ENCODE measurements at regions not wholly inside any gene's neighbourhood (a gene's known extent, or its start where the extent isn't known, plus 50 kb on each side); places are given as distances from the start of the nearest gene placed in this dataset.

DNA sequence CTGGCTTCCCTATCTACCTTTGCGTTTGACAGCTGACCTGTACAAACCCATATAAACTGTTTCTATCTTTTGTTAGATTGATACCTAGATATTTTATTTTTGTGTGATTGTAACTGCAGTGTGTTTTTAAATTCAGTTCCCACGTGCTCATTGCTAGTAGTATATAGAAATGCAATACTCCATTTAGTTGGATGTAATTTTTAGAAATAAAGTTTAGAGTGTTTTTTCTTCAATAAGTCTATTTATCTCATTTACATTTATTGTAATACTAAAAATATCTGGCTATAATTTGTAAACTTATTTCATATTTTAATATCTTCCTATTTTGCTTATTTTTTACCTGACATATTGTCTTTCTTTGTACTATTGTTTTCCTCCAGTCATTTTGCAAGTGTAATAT, 329.7 kb upstream of the ADARB2 start:
- Histone ChIP-seq H3K27me3 (ENCODE audit: control insufficient read depth in 5 of 5, insufficient read depth in 4 of 5, low read length in 5 of 5) (no peaks in the 10 kb centered on the region), H3K4me3 (ENCODE audit: low read depth in 1 of 5, low read length in 5 of 5) (no peak overlapping the region), H3K27ac (ENCODE audit: low read depth, low read length) (no peak overlapping the region), H3K4me1 (ENCODE audit: control insufficient read depth in 5 of 5, insufficient read depth in 5 of 5, low read length in 5 of 5) (no peaks in the 10 kb centered on the region), H3K36me3 (ENCODE audit: control insufficient read depth in 5 of 5, insufficient read depth in 5 of 5, low read length in 5 of 5) (no peaks in the 10 kb centered on the region), H3K9ac (ENCODE audit: low read length in 5 of 5) (no peak overlapping the region), H3K9me3 (ENCODE audit: control insufficient read depth in 5 of 5, low read length in 5 of 5) (peaks cover 0 to 14% (median 7%) of the 10 kb centered on the region in 5 donors)

- no peak overlapping the region for H3K9ac ChIP-seq (ENCODE audit: low read length in 5 of 5)
- no peaks in the 10 kb centered on the region for H3K27me3 ChIP-seq (ENCODE audit: control insufficient read depth in 5 of 5, insufficient read depth in 4 of 5, low read length in 5 of 5)
- no peak overlapping the region for H3K4me3 ChIP-seq (ENCODE audit: low read depth in 1 of 5, low read length in 5 of 5)
- peaks cover 0 to 3% (median 0%) of the 10 kb centered on the region in 5 donors for H3K9me3 ChIP-seq (ENCODE audit: control insufficient read depth in 5 of 5, low read length in 5 of 5)
- no peaks in the 10 kb centered on the region for H3K36me3 ChIP-seq (ENCODE audit: control insufficient read depth in 5 of 5, insufficient read depth in 5 of 5, low read length in 5 of 5)
- no peaks in the 10 kb centered on the region for H3K4me1 ChIP-seq (ENCODE audit: control insufficient read depth in 5 of 5, insufficient read depth in 5 of 5, low read length in 5 of 5)
- no peak overlapping the region for H3K27ac ChIP-seq (ENCODE audit: low read depth, low read length)
Measured at GRCh38 chr10:2054728-2055127, 317.4 kb upstream of the ADARB2 start.

GRCh38 chr10:2053805-2054204, 316.5 kb upstream of the ADARB2 start:
- no peak overlapping the region for H3K9ac ChIP-seq (ENCODE audit: low read length in 5 of 5)
- no peaks in the 10 kb centered on the region for H3K36me3 ChIP-seq (ENCODE audit: control insufficient read depth in 5 of 5, insufficient read depth in 5 of 5, low read length in 5 of 5)
- no peak overlapping the region for H3K27ac ChIP-seq (ENCODE audit: low read depth, low read length)
- H3K4me1 ChIP-seq (ENCODE audit: control insufficient read depth in 5 of 5, insufficient read depth in 5 of 5, low read length in 5 of 5), result no peaks in the 10 kb centered on the region
- H3K27me3 ChIP-seq (ENCODE audit: control insufficient read depth in 5 of 5, insufficient read depth in 4 of 5, low read length in 5 of 5), result no peaks in the 10 kb centered on the region
- peaks cover 0 to 3% (median 0%) of the 10 kb centered on the region in 5 donors for H3K9me3 ChIP-seq (ENCODE audit: control insufficient read depth in 5 of 5, low read length in 5 of 5)
- no peak overlapping the region for H3K4me3 ChIP-seq (ENCODE audit: low read depth in 1 of 5, low read length in 5 of 5)

DNA sequence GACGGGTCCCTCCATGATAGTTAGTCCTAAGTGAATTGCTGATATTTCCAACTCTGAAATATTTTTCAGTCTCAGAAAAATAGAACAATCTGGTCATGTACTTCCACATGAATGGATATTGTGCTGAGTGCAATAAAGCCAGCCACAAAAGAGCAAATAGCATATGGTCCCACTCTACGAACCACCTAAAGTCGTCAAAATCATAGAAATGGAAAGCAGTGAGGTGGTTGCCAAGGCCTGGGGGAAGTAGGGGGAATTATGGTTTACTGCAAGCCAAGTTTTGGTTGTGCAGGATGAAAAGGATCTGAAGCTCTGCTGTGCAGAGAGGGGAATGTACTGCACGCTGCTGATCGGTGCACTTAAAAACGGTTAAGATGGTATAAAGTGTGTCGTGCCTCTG, 313.8 kb upstream of the ADARB2 start:
- H3K36me3 ChIP-seq (ENCODE audit: control insufficient read depth in 5 of 5, insufficient read depth in 5 of 5, low read length in 5 of 5), result no peaks in the 10 kb centered on the region
- peaks cover 0 to 3% (median 0%) of the 10 kb centered on the region in 5 donors for H3K9me3 ChIP-seq (ENCODE audit: control insufficient read depth in 5 of 5, low read length in 5 of 5)
- H3K27ac ChIP-seq (ENCODE audit: low read depth, low read length), result no peak overlapping the region
- H3K27me3 ChIP-seq (ENCODE audit: control insufficient read depth in 5 of 5, insufficient read depth in 4 of 5, low read length in 5 of 5), result no peaks in the 10 kb centered on the region
- H3K9ac ChIP-seq (ENCODE audit: low read length in 5 of 5), result no peak overlapping the region
- H3K4me3 ChIP-seq (ENCODE audit: low read depth in 1 of 5, low read length in 5 of 5), result no peak overlapping the region
- no peaks in the 10 kb centered on the region for H3K4me1 ChIP-seq (ENCODE audit: control insufficient read depth in 5 of 5, insufficient read depth in 5 of 5, low read length in 5 of 5)

DNA sequence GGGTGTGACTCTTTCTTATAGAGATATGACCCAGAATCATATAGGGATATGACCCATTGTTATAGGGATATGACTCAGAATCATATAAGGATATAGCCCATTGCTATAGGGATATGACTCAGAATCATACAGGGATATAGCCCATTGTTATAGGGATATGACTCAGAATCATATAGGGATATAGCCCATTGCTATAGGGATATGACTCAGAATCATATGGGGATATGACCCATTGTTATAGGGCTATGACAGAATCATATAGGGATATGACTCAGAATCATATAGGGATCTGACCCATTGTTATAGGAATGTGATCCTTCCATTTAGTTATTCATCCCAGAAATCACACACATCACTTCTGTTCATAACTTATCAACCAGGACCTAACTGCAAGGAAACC, 312.2 kb upstream of the ADARB2 start:
- Histone ChIP-seq H3K4me3 (ENCODE audit: low read depth in 1 of 5, low read length in 5 of 5) (no peak overlapping the region), H3K36me3 (ENCODE audit: control insufficient read depth in 5 of 5, insufficient read depth in 5 of 5, low read length in 5 of 5) (no peaks in the 10 kb centered on the region), H3K27ac (ENCODE audit: low read depth, low read length) (no peak overlapping the region), H3K4me1 (ENCODE audit: control insufficient read depth in 5 of 5, insufficient read depth in 5 of 5, low read length in 5 of 5) (no peaks in the 10 kb centered on the region), H3K9me3 (ENCODE audit: control insufficient read depth in 5 of 5, low read length in 5 of 5) (peaks cover 0 to 3% (median 0%) of the 10 kb centered on the region in 5 donors), H3K27me3 (ENCODE audit: control insufficient read depth in 5 of 5, insufficient read depth in 4 of 5, low read length in 5 of 5) (no peaks in the 10 kb centered on the region), H3K9ac (ENCODE audit: low read length in 5 of 5) (no peak overlapping the region)

DNA sequence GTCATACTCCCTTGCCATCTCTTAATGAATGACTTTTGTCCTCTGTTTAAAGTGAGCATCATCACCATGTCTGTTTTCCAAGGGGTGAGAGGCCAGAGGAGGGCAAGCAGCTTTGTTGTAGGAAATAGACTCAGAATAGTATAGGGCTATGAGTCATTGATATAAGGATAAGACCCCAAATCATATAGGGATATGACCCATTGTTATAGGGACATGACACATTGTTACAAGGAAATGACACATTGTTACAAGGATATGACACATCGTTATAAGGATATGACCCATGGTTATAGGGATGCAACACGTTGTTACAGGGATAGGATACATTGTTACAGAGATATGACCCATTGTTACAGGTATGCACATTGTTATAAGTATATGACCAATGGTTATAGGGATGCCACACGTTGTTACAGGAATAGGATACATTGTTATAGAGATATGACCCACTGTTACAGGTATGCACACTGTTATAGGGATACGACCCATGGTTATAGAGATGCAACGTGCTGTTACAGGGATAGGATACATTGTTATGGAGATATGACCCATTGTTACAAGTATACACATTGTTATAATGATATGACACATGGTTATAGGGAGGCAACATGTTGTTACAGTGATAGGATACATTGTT, 311.1 kb upstream of the ADARB2 start:
- no peak overlapping the region for H3K9ac ChIP-seq (ENCODE audit: low read length in 5 of 5)
- H3K27ac ChIP-seq (ENCODE audit: low read depth, low read length), result no peak overlapping the region
- no peaks in the 10 kb centered on the region for H3K36me3 ChIP-seq (ENCODE audit: control insufficient read depth in 5 of 5, insufficient read depth in 5 of 5, low read length in 5 of 5)
- H3K9me3 ChIP-seq (ENCODE audit: control insufficient read depth in 5 of 5, low read length in 5 of 5), result peaks cover 0 to 3% (median 0%) of the 10 kb centered on the region in 5 donors
- H3K27me3 ChIP-seq (ENCODE audit: control insufficient read depth in 5 of 5, insufficient read depth in 4 of 5, low read length in 5 of 5), result no peaks in the 10 kb centered on the region
- no peaks in the 10 kb centered on the region for H3K4me1 ChIP-seq (ENCODE audit: control insufficient read depth in 5 of 5, insufficient read depth in 5 of 5, low read length in 5 of 5)
- H3K4me3 ChIP-seq (ENCODE audit: low read depth in 1 of 5, low read length in 5 of 5), result no peak overlapping the region

DNA sequence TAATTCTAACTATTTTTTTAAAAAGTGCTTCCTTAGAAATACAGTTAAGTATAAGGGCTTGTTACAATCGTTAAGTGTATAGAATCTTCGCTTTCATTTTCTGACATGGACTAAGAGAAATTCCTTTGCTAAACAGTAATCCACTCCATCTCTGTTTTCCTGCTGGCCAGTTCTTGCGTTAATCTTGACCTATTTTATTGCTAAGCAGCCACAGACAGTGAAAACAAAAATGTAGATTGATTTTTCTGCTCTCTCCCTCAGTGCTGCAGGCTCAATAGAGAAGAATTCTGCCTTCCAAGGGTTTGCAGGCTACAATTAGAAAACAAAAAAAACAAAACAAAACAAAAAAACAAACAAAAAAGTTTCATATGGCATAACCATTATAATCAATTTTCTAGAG, 310.4 kb upstream of the ADARB2 start:
- no peaks in the 10 kb centered on the region for H3K27me3 ChIP-seq (ENCODE audit: control insufficient read depth in 5 of 5, insufficient read depth in 4 of 5, low read length in 5 of 5)
- H3K9ac ChIP-seq (ENCODE audit: low read length in 5 of 5), result no peak overlapping the region
- H3K9me3 ChIP-seq (ENCODE audit: control insufficient read depth in 5 of 5, low read length in 5 of 5), result peaks cover 0 to 3% (median 0%) of the 10 kb centered on the region in 5 donors
- H3K36me3 ChIP-seq (ENCODE audit: control insufficient read depth in 5 of 5, insufficient read depth in 5 of 5, low read length in 5 of 5), result no peaks in the 10 kb centered on the region
- H3K27ac ChIP-seq (ENCODE audit: low read depth, low read length), result no peak overlapping the region
- H3K4me3 ChIP-seq (ENCODE audit: low read depth in 1 of 5, low read length in 5 of 5), result no peak overlapping the region
- H3K4me1 ChIP-seq (ENCODE audit: control insufficient read depth in 5 of 5, insufficient read depth in 5 of 5, low read length in 5 of 5), result no peaks in the 10 kb centered on the region

DNA sequence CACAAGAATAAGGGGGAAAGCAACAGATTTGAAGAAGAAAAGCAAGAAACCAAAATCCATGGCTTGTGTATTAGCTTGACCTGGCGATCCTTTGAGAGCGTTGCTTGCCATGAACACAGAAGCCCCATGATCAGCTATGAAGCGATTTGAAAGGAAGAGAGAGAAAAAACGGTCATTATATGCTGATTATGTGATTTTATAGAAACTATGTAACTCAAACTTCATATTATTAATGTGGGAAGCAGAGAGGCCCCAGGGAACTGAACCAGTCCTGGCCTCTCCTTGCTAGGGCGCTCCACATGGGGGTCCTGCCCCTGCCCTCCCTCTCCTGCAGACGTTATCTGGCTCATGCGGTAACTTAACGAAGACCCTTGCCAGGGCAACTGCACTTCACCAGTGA, 306.1 kb upstream of the ADARB2 start:
- Histone ChIP-seq H3K4me3 (ENCODE audit: low read depth in 1 of 5, low read length in 5 of 5) (no peak overlapping the region), H3K9me3 (ENCODE audit: control insufficient read depth in 5 of 5, low read length in 5 of 5) (no peaks in the 10 kb centered on the region), H3K4me1 (ENCODE audit: control insufficient read depth in 5 of 5, insufficient read depth in 5 of 5, low read length in 5 of 5) (no peaks in the 10 kb centered on the region), H3K27me3 (ENCODE audit: control insufficient read depth in 5 of 5, insufficient read depth in 4 of 5, low read length in 5 of 5) (no peaks in the 10 kb centered on the region), H3K27ac (ENCODE audit: low read depth, low read length) (no peak overlapping the region), H3K36me3 (ENCODE audit: control insufficient read depth in 5 of 5, insufficient read depth in 5 of 5, low read length in 5 of 5) (no peaks in the 10 kb centered on the region), H3K9ac (ENCODE audit: low read length in 5 of 5) (no peak overlapping the region)

- peaks cover 0 to 2% (median 0%) of the 10 kb centered on the region in 5 donors for H3K9me3 ChIP-seq (ENCODE audit: control insufficient read depth in 5 of 5, low read length in 5 of 5)
- no peak overlapping the region for H3K9ac ChIP-seq (ENCODE audit: low read length in 5 of 5)
- H3K27ac ChIP-seq (ENCODE audit: low read depth, low read length), result no peak overlapping the region
Measured at GRCh38 chr10:2038036-2038435, 300.7 kb upstream of the ADARB2 start.

GRCh38 chr10:2037246-2037645, 299.9 kb upstream of the ADARB2 start:
- no peaks in the 10 kb centered on the region for H3K36me3 ChIP-seq (ENCODE audit: control insufficient read depth in 5 of 5, insufficient read depth in 5 of 5, low read length in 5 of 5)
- H3K27ac ChIP-seq (ENCODE audit: low read depth, low read length), result no peak overlapping the region
- H3K27me3 ChIP-seq (ENCODE audit: control insufficient read depth in 5 of 5, insufficient read depth in 4 of 5, low read length in 5 of 5), result no peaks in the 10 kb centered on the region
- H3K4me1 ChIP-seq (ENCODE audit: control insufficient read depth in 5 of 5, insufficient read depth in 5 of 5, low read length in 5 of 5), result no peaks in the 10 kb centered on the region
- H3K4me3 ChIP-seq (ENCODE audit: low read depth in 1 of 5, low read length in 5 of 5), result no peak overlapping the region
- no peak overlapping the region for H3K9ac ChIP-seq (ENCODE audit: low read length in 5 of 5)
- H3K9me3 ChIP-seq (ENCODE audit: control insufficient read depth in 5 of 5, low read length in 5 of 5), result peaks cover 0 to 2% (median 0%) of the 10 kb centered on the region in 5 donors

More at GRCh38 chr10:2038036-2038435, 300.7 kb upstream of the ADARB2 start:
- H3K4me1 ChIP-seq (ENCODE audit: control insufficient read depth in 5 of 5, insufficient read depth in 5 of 5, low read length in 5 of 5), result no peaks in the 10 kb centered on the region
- H3K4me3 ChIP-seq (ENCODE audit: low read depth in 1 of 5, low read length in 5 of 5), result no peak overlapping the region
- H3K27me3 ChIP-seq (ENCODE audit: control insufficient read depth in 5 of 5, insufficient read depth in 4 of 5, low read length in 5 of 5), result no peaks in the 10 kb centered on the region
- H3K36me3 ChIP-seq (ENCODE audit: control insufficient read depth in 5 of 5, insufficient read depth in 5 of 5, low read length in 5 of 5), result no peaks in the 10 kb centered on the region

All from subcutaneous abdominal adipose tissue (tissue), 5 donors.